Kidney glomerular epithelial cell (primary cell): ENCODE measurements at regions not wholly inside any gene's neighbourhood (a gene's known extent, or its start where the extent isn't known, plus 50 kb on each side); places are given as distances from the start of the nearest gene placed in this dataset.
"Not testable (repeated sequence)": the region's sequence is repeated elsewhere in the genome, so short reads cannot be mapped to it uniquely, and the experiment has no call there.

ENCODE experiments used
- DNase-seq: peaks from one replicate; lab custom pipeline; 2025; lab: John Stamatoyannopoulos, UW

GRCh38 chr3:127046690-127047089 is 63.8 kb downstream of the PLXNA1 start:
- not testable (repeated sequence) for DNase-seq

DNA sequence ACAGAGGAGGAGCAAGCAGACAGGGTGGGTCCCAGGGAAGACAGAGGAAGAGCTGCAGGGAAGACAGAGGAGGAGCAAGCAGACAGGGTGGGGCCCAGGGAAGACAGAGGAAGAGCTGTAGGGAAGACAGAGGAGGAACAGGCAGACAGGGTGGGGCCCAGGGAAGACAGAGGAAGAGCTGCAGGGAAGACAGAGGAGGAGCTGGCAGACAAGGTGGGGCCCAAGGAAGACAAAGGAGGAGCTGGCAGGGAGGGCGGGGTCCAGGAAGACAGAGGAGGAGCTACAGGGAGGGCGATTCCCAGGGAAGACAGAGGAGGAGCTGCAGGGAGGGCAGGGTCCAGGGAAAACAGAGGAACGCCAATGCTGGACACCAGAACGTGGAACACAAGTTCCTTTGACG is 66.5 kb downstream of the PLXNA1 start:
- DNase-seq: no peak

DNA sequence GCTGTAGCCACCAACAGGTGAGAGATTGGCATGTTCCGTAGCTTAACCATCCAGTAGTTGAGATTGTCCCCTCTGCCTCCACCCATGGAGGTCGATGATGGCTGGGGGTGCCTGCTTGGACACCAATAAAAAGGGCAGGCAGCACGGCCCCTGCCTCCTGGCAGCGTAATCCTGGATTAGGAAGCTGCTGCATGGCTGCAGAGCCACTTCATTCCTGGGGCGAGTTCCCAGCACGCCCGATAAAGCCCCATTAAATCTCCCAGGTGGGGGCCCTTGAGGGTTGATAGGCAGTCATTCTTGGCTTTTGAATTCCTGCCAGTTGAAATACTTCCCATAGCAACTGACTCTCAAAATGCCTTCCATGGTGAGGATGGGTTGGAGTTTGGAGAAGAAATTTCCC is 67.8 kb downstream of the PLXNA1 start:
- no peak for DNase-seq

GRCh38 chr3:127052121-127052561 is 69.2 kb downstream of the PLXNA1 start:
- no peak for DNase-seq

DNA sequence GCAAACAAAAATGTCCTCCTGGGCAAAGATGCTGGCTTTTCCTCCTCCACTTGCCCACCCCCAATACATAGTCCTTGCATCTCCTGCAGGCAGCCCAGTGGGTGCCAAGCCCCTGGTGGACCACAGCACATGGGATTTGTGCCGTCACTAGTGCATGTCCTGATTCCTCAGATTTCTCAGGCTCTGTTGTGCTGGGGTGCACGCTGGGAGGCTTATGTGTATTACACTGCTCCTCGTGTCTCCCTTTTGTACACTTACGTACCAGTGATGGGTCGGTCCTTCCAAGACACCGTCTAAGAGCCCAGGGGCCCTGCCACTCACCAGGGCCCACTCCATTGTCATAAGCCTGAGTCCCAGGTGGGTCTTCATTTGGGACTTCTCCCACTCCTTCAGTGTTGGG is 70.1 kb downstream of the PLXNA1 start:
- DNase-seq: no peak

- DNase-seq: no peak
Measured at GRCh38 chr3:127053450-127053849, 70.5 kb downstream of the PLXNA1 start.

GRCh38 chr3:127053979-127054378 is 71.1 kb downstream of the PLXNA1 start:
- DNase-seq: no peak

DNA sequence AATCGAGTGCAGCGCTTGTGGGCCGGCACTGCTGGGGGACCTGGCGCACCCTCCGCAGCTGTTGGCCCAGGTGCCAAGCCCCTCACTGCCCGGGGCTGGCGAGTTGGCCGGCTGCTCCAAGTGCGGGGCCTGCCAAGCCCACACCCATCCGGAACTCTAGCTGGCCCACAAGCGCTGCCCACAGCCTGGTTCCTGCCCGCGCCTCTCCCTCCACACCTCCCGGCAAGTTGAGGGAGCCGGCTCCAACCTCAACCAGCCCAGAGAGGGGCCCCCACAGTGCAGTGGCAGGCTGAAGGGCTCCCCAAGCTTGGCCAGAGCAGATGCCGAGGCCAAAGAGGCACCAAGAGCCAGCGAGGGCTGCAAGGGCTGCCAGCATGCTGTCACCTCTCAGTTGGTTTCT is 73.4 kb downstream of the PLXNA1 start:
- no peak for DNase-seq

- no peak for DNase-seq
Measured at GRCh38 chr3:127056976-127057375, 74.1 kb downstream of the PLXNA1 start.

DNA sequence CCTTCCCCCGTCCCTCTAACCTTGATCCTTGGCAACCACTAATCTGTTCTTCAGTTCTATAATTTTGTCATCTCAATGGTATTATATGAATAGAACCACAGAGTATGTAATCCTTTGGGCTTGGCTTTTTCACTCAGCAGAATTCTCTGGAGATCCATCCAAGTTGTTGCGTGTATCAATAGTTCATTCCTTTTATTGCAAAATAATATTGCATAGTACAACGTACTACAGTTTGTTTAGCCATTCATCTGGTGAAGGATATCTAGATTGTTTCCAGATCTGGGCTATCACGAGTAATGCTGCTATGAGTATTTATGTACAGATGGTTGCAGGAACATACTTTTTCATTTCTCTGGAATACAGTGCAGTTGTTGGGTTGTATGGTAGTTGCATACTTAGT is 76.2 kb downstream of the PLXNA1 start:
- DNase-seq: no peak

GRCh38 chr3:127061641-127062040 is 78.7 kb downstream of the PLXNA1 start:
- no peak for DNase-seq

DNA sequence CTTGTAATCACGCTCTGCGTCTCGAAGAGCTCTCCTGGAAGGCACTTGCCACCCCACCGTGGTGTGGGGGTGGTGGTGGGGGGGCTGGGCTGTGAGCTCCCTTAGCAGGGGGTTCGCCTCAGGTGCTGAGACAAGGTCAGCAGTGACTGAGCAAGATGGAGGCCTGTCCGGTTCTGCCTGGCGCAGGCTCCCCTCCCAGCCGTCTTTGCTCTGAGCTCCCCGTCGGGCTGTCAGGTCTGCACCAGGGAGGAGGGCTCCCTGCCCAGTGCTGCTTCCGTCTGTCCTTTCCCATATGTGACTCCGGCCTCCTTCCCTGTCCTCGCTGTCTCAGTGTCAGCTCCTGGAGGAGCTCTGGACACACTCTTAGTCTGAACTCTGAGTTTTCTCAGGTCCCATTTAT is 80.0 kb downstream of the PLXNA1 start:
- DNase-seq: no peak

DNA sequence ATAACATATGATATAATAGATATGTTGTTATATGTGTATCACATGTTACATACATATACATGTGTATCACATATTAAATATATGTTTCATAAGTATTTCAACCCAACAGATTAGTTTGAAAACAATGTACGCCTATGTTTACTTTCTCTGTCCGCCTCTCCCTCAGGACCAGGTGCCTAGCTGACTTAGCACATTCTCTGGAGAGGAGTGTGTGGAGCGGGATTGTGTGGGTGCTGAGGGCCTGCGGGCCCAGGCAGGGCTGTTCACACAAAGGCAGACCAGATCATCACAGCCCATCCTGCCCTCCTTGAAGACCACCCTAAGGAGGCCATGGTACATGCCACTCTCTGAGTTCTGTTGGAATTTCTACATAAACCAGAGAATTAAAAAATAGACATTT is 81.0 kb downstream of the PLXNA1 start:
- DNase-seq: no peak

DNA sequence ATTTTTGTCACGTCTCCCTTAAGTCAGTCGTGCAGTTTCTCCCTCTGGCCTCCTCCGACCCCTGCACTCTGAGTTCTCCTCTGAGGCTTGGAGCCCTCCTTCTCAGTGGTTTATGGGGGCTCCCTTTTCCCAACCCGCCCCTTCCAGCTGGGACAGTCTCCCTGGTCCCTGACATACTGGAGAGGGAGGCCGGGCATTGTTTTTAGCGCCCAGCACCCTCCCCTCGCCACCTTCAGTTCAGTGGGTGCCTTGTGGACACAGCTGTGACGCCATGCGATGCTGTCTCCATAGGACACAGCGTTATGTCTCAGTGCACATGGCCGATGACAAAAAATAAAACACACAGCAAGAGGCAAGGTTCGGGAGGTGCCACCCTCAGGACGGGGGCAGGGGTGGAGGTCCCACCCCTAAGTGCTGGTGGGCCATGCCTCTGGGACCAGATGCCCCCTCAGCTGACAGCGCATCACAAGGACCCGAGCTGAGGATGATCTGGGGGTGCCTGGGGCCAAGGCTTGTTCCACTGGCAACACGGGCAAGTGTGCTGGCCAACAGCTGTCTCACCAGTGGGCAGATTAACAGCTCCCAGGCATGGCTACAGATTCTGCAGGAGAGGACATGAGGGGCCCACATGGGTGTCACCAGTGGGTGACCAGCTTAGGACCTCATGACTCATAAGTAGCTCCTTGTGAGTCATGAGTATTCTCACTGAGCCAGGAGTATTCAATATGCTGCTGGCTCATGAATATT is 81.6 kb downstream of the PLXNA1 start:
- DNase-seq: no peak

- DNase-seq: no peak
Measured at GRCh38 chr3:127065138-127065427, 82.2 kb downstream of the PLXNA1 start.

- no peak for DNase-seq
Measured at GRCh38 chr3:127065561-127066290, 82.8 kb downstream of the PLXNA1 start.

DNA sequence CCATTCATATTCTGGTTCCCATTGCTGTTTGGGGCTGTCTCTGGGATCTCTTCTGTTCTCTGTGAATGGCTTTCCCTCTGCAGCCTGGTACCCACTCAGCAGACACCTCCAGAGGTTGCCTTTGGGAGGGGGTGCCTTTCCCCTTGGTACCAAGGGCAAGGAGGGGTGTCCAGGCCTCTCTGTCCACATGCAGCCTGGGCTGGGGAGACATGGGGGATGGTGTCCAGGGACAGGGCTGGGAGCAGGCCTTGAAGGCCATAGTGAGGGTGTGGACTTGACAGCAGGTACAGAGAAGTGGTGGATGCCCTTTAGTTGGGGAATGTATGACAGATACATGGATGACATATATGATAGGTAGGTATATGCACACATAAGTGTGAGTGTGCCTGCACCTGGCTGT is 83.7 kb downstream of the PLXNA1 start:
- no peak for DNase-seq

GRCh38 chr3:127067116-127067910 is 84.4 kb downstream of the PLXNA1 start:
- no peak for DNase-seq

GRCh38 chr3:127068111-127068810 is 85.3 kb downstream of the PLXNA1 start:
- DNase-seq: no peak

GRCh38 chr3:127068871-127069270 is 86.0 kb downstream of the PLXNA1 start:
- no peak for DNase-seq

GRCh38 chr3:127069814-127070440 is 87.0 kb downstream of the PLXNA1 start:
- DNase-seq: no peak

- DNase-seq: no peak
Measured at GRCh38 chr3:127070776-127071175, 87.9 kb downstream of the PLXNA1 start.
